Activated CD8-positive, alpha-beta T cell treated with anti-CD3 and anti-CD28 coated beads for 36 hours (primary cell): ENCODE measurements at regions not wholly inside any gene's neighbourhood (a gene's known extent, or its start where the extent isn't known, plus 50 kb on each side); places are given as distances from the start of the nearest gene placed in this dataset.

Experiments used
- ATAC-seq: fragments of 200-7000 bp; cut with Tn5 transposase; one replicate; pipeline ENCODE4 v1.10.0; 2021; ENCODE audit warnings: mild to moderate bottlenecking, moderate library complexity
- CTCF ChIA-PET: fragments of 350-600 bp; sonication (Branson Sonifier 250); formaldehyde crosslinking; loops from one replicate; lab custom pipeline; 2021; ENCODE audit warnings: antibody characterized with exemption; lab: Charles Lee
- POLR2A ChIA-PET: fragments of 350-600 bp; sonication (Branson Sonifier 250); formaldehyde crosslinking; loops from one replicate; lab custom pipeline; 2021; ENCODE audit warnings: antibody characterized with exemption; lab: Charles Lee
- DNase-seq: peaks from one replicate; pipeline ENCODE4 v3.0.0-alpha.2; 2020
- H3K27ac Mint-ChIP-seq: one replicate; pipeline ENCODE4 v1.8.0; 2021; ENCODE audit warnings: mild to moderate bottlenecking, mixed read lengths
- H3K27me3 Mint-ChIP-seq: one replicate; pipeline ENCODE4 v1.8.0; 2021; ENCODE audit warnings: mixed read lengths
- H3K36me3 Mint-ChIP-seq: one replicate; pipeline ENCODE4 v1.8.0; 2021; ENCODE audit warnings: low read depth, mixed read lengths
- H3K4me1 Mint-ChIP-seq: one replicate; pipeline ENCODE4 v1.8.0; 2021; ENCODE audit warnings: low read depth, mixed read lengths
- H3K4me3 Mint-ChIP-seq: one replicate; pipeline ENCODE4 v1.8.0; 2021; ENCODE audit warnings: mild to moderate bottlenecking, moderate library complexity, mixed read lengths
- H3K9me3 Mint-ChIP-seq: one replicate; pipeline ENCODE4 v1.8.0; 2021; ENCODE audit warnings: mixed read lengths
- CTCF ChIP-seq: fragments of 200-600 bp; IDR thresholded peaks from one replicate; pipeline ENCODE4 v1.8.0; 2022; ENCODE audit warnings: antibody characterized with exemption, mild to moderate bottlenecking
- intact Hi-C: fragments of 100-400 bp; cut with micrococcal nuclease; formaldehyde crosslinking; loops from one replicate; pipeline ENCODE4 v1.10.0; 2022

GRCh38 chr4:41435510-41435909 is 102.4 kb upstream of the LIMCH1 start:
- no peak for TF ChIP-seq CTCF
- Mint-ChIP-seq H3K36me3 (no peaks in the 10 kb centered on the region), H3K27ac (no peak overlapping the region), H3K4me1 (no peaks in the 10 kb centered on the region), H3K9me3 (no peaks in the 10 kb centered on the region), H3K27me3 (no peaks in the 10 kb centered on the region), H3K4me3 (no peak overlapping the region)
- DNase-seq (no peak), ATAC-seq (no peak)
- ChIA-PET CTCF (no interaction called here), POLR2A (no interaction called here)
- intact Hi-C loops = no loop called here

GRCh38 chr4:41436419-41436818 is 101.5 kb upstream of the LIMCH1 start:
- Mint-ChIP-seq H3K27ac (no peak overlapping the region), H3K27me3 (no peaks in the 10 kb centered on the region), H3K9me3 (no peaks in the 10 kb centered on the region), H3K4me3 (no peak overlapping the region), H3K36me3 (no peaks in the 10 kb centered on the region), H3K4me1 (no peaks in the 10 kb centered on the region)
- TF ChIP-seq CTCF = no peak
- no peak for ATAC-seq
- DNase-seq = no peak
- POLR2A ChIA-PET = no interaction called here
- intact Hi-C loops = no loop called here
- CTCF ChIA-PET = no interaction called here

- H3K4me3 Mint-ChIP-seq = no peak overlapping the region
- POLR2A ChIA-PET = no interaction called here
- no peaks in the 10 kb centered on the region for H3K9me3 Mint-ChIP-seq
- H3K27me3 Mint-ChIP-seq = no peaks in the 10 kb centered on the region
- no peak for ATAC-seq
- no peaks in the 10 kb centered on the region for H3K36me3 Mint-ChIP-seq
- intact Hi-C loops = no loop called here
- DNase-seq = no peak
- H3K27ac Mint-ChIP-seq = no peak overlapping the region
- no peak for TF ChIP-seq CTCF
- H3K4me1 Mint-ChIP-seq = no peaks in the 10 kb centered on the region
- CTCF ChIA-PET = no interaction called here
These were observed 100.8 kb upstream of the LIMCH1 start for GRCh38 chr4:41437111-41437536.

DNA sequence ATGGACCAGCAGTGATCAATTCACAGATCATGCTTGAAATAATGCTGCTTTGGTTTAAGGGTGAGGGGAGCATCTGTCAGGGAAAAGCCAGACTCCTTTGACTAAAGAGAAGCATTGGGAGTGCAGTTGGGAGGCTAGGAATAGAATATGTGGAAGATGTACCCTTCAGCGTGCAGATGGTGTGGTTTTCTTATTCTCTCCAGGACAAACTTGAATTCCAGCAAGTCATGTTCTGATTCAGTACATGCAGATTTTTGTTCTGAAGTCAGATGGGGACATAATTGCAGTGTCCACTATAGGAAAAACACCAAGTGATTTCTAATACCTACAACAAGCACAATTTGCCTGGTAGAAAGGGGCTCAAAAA is 99.0 kb upstream of the LIMCH1 start:
- no peak for TF ChIP-seq CTCF
- H3K9me3 Mint-ChIP-seq = no peaks in the 10 kb centered on the region
- no peak for DNase-seq
- no peak overlapping the region for H3K27ac Mint-ChIP-seq
- ATAC-seq = no peak
- no peak overlapping the region for H3K4me3 Mint-ChIP-seq
- H3K27me3 Mint-ChIP-seq = no peaks in the 10 kb centered on the region
- ChIA-PET CTCF (no interaction called here), POLR2A (no interaction called here)
- intact Hi-C loops = no loop called here
- no peaks in the 10 kb centered on the region for H3K36me3 Mint-ChIP-seq
- H3K4me1 Mint-ChIP-seq = no peaks in the 10 kb centered on the region

- ChIA-PET CTCF (no interaction called here), POLR2A (no interaction called here)
- H3K4me1 Mint-ChIP-seq = no peaks in the 10 kb centered on the region
- DNase-seq = no peak
- ATAC-seq = no peak
- H3K9me3 Mint-ChIP-seq = no peaks in the 10 kb centered on the region
- H3K27me3 Mint-ChIP-seq = no peaks in the 10 kb centered on the region
- intact Hi-C loops = no loop called here
- TF ChIP-seq CTCF = no peak
- no peak overlapping the region for H3K27ac Mint-ChIP-seq
- no peak overlapping the region for H3K4me3 Mint-ChIP-seq
- no peaks in the 10 kb centered on the region for H3K36me3 Mint-ChIP-seq
These were observed 95.1 kb upstream of the LIMCH1 start for GRCh38 chr4:41442810-41443209.
